WTC11 (cell line): ENCODE measurements at regions not wholly inside any gene's neighbourhood (a gene's known extent, or its start where the extent isn't known, plus 50 kb on each side); places are given as distances from the start of the nearest gene placed in this dataset.

Source experiments
- ATAC-seq: fragments of 200-7000 bp; cut with Tn5 transposase; 2 replicates; pipeline ENCODE4 v1.10.0; 2021; ENCODE audit warnings: mild to moderate bottlenecking, moderate library complexity
- CTCF ChIA-PET: fragments of 300-600 bp; sonication (Branson Sonifier 250); formaldehyde crosslinking; loops from one replicate; lab custom pipeline; 2021; ENCODE audit warnings: antibody characterized with exemption; lab: Charles Lee
- POLR2A ChIA-PET: fragments of 350-600 bp; sonication (Branson Sonifier 250); formaldehyde crosslinking; loops from one replicate; lab custom pipeline; 2021; ENCODE audit warnings: antibody characterized with exemption; lab: Charles Lee
- DNase-seq: peaks from one replicate; pipeline ENCODE4 v3.0.0; 2021; ENCODE audit warnings: low spot score
- H3K27ac Mint-ChIP-seq: 2 replicates; pipeline ENCODE4 v1.8.0; 2021; ENCODE audit warnings: mixed read lengths
- H3K27me3 Mint-ChIP-seq: 2 replicates; pipeline ENCODE4 v1.8.0; 2021; ENCODE audit warnings: low read depth, mild to moderate bottlenecking, moderate library complexity, mixed read lengths
- H3K36me3 Mint-ChIP-seq: 2 replicates; pipeline ENCODE4 v1.8.0; 2021; ENCODE audit warnings: mixed read lengths
- H3K4me1 Mint-ChIP-seq: 2 replicates; pipeline ENCODE4 v1.8.0; 2022; ENCODE audit warnings: mixed read lengths
- H3K4me3 Mint-ChIP-seq: 2 replicates; pipeline ENCODE4 v1.8.0; 2021; ENCODE audit warnings: mild to moderate bottlenecking, moderate library complexity, mixed read lengths
- H3K9me3 Mint-ChIP-seq: 2 replicates; pipeline ENCODE4 v1.8.0; 2021; ENCODE audit warnings: mixed read lengths
- CBFB ChIP-seq: sonication (generic); formaldehyde crosslinking; IDR thresholded peaks from 2 replicates; pipeline ENCODE4 v1.8.1; 2022; ENCODE audit warnings: mild to moderate bottlenecking, low read depth, missing genetic modification reagents
- E2F4 ChIP-seq: sonication (generic); formaldehyde crosslinking; IDR thresholded peaks from 2 replicates; pipeline ENCODE4 v1.8.1; 2022; ENCODE audit warnings: low read depth, mild to moderate bottlenecking, moderate library complexity, missing genetic modification reagents, borderline replicate concordance
- ERG ChIP-seq: fragments of 250-450 bp; sonication (Bioruptor Pico); IDR thresholded peaks from 2 replicates; pipeline ENCODE4 v1.8.0; 2021; ENCODE audit warnings: mild to moderate bottlenecking
- ESRRA ChIP-seq: sonication (generic); formaldehyde crosslinking; IDR thresholded peaks from 2 replicates; pipeline ENCODE4 v1.8.1; 2022; ENCODE audit warnings: mild to moderate bottlenecking, missing genetic modification reagents, borderline replicate concordance
- GABPB1 ChIP-seq: sonication (generic); formaldehyde crosslinking; IDR thresholded peaks from 2 replicates; pipeline ENCODE4 v1.8.1; 2023; ENCODE audit warnings: mild to moderate bottlenecking, missing genetic modification reagents
- GTF2I ChIP-seq: fragments of 250-450 bp; sonication (Bioruptor Pico); conservative IDR thresholded peaks from 2 replicates; pipeline ENCODE4 v1.4.0; 2021; ENCODE audit warnings: mild to moderate bottlenecking
- IRF2 ChIP-seq: sonication (generic); formaldehyde crosslinking; IDR thresholded peaks from 2 replicates; pipeline ENCODE4 v1.8.0; 2022; ENCODE audit warnings: low read depth, missing genetic modification reagents, borderline replicate concordance
- NFATC4 ChIP-seq: fragments of 250-450 bp; sonication (Bioruptor Pico); IDR thresholded peaks from 2 replicates; pipeline ENCODE4 v1.9.0; 2021; ENCODE audit warnings: mild to moderate bottlenecking
- NFE2L1 ChIP-seq: sonication (generic); formaldehyde crosslinking; IDR thresholded peaks from 2 replicates; pipeline ENCODE4 v1.8.1; 2023; ENCODE audit warnings: missing genetic modification reagents
- PREB ChIP-seq: sonication (generic); formaldehyde crosslinking; IDR thresholded peaks from 2 replicates; pipeline ENCODE4 v1.8.1; 2022; ENCODE audit warnings: mild to moderate bottlenecking, missing genetic modification reagents, moderate library complexity, borderline replicate concordance
- RELA ChIP-seq: sonication (generic); formaldehyde crosslinking; IDR thresholded peaks from 2 replicates; pipeline ENCODE4 v1.8.1; 2022; ENCODE audit warnings: missing genetic modification reagents, mild to moderate bottlenecking, borderline replicate concordance
- TP53 ChIP-seq: sonication (generic); formaldehyde crosslinking; IDR thresholded peaks from 2 replicates; pipeline ENCODE4 v1.8.1; 2023; ENCODE audit warnings: mild to moderate bottlenecking, missing genetic modification reagents
- ZNF317 ChIP-seq: sonication (generic); formaldehyde crosslinking; IDR thresholded peaks from 2 replicates; pipeline ENCODE4 v1.8.1; 2023; ENCODE audit warnings: low read depth, mild to moderate bottlenecking, moderate library complexity, missing genetic modification reagents, borderline replicate concordance
- ZNF396 ChIP-seq: fragments of 250-450 bp; sonication (Bioruptor Pico); IDR thresholded peaks from 2 replicates; pipeline ENCODE4 v1.8.0; 2021; ENCODE audit warnings: mild to moderate bottlenecking, moderate library complexity, borderline replicate concordance
- ZNF416 ChIP-seq: fragments of 250-450 bp; sonication (Bioruptor Pico); IDR thresholded peaks from 2 replicates; pipeline ENCODE4 v1.9.0; 2021; ENCODE audit warnings: mild to moderate bottlenecking, inconsistent platforms
- ZNF532 ChIP-seq: fragments of 250-450 bp; sonication (Bioruptor Pico); IDR thresholded peaks from 2 replicates; pipeline ENCODE4 v1.9.0; 2021; ENCODE audit warnings: mild to moderate bottlenecking, borderline replicate concordance
- ZSCAN18 ChIP-seq: fragments of 250-450 bp; sonication (Bioruptor Pico); IDR thresholded peaks from 2 replicates; pipeline ENCODE4 v2.1.2; 2022; ENCODE audit warnings: mild to moderate bottlenecking, moderate library complexity

- Mint-ChIP-seq H3K27ac (no peak overlapping the region), H3K36me3 (no peaks in the 10 kb centered on the region)
- POLR2A ChIA-PET, result no interaction called here
- DNase-seq, result no peak
- ATAC-seq, result no peak
- CTCF ChIA-PET, result no interaction called here
- TF ChIP-seq ZNF416 (CRISPR knock-in tag) (no peak), RELA (CRISPR knock-in tag) (no peak), PREB (CRISPR knock-in tag) (no peak), ZNF396 (no peak), ZSCAN18 (CRISPR knock-in tag) (no peak)
- TF ChIP-seq, all 79 proteins: peak for 0
- H3K9me3 Mint-ChIP-seq, result no peaks in the 10 kb centered on the region
- no peaks in the 10 kb centered on the region; the same call in 1 of the 2 replicates for H3K27me3 Mint-ChIP-seq
- no peak overlapping the region for H3K4me3 Mint-ChIP-seq
- H3K4me1 Mint-ChIP-seq, result peaks cover 36% of the 10 kb centered on the region
Observed at GRCh38 chr2:200254773-200255172, 51.7 kb upstream of the SPATS2L start.

GRCh38 chr2:200255549-200255948 lies 50.9 kb upstream of the SPATS2L start:
- CTCF ChIA-PET, result no interaction called here
- TF ChIP-seq ZNF532 (no peak), E2F4 (no peak), NFATC4 (CRISPR knock-in tag) (no peak), TP53 (no peak), ESRRA (CRISPR knock-in tag) (no peak), GTF2I (CRISPR knock-in tag) (no peak), NFE2L1 (CRISPR knock-in tag) (no peak), ZNF317 (CRISPR knock-in tag) (no peak), CBFB (no peak), GABPB1 (no peak), ERG (CRISPR knock-in tag) (no peak), IRF2 (CRISPR knock-in tag) (no peak)
- TF ChIP-seq, all 79 proteins: peak for 0
- POLR2A ChIA-PET, result no interaction called here
- Mint-ChIP-seq H3K4me1 (peaks cover 39% of the 10 kb centered on the region), H3K36me3 (no peaks in the 10 kb centered on the region), H3K27ac (no peak overlapping the region), H3K27me3 (no peaks in the 10 kb centered on the region; the same call in 1 of the 2 replicates), H3K4me3 (no peak overlapping the region), H3K9me3 (no peaks in the 10 kb centered on the region)
- ATAC-seq (no peak), DNase-seq (no peak)
